ENCODE measurements at regions not wholly inside any gene's neighbourhood (a gene's known extent, or its start where the extent isn't known, plus 50 kb on each side); places are given as distances from the start of the nearest gene placed in this dataset.
A peak's percentile ranks its signal among the peaks of the same experiment; 100 is the strongest.

DNA sequence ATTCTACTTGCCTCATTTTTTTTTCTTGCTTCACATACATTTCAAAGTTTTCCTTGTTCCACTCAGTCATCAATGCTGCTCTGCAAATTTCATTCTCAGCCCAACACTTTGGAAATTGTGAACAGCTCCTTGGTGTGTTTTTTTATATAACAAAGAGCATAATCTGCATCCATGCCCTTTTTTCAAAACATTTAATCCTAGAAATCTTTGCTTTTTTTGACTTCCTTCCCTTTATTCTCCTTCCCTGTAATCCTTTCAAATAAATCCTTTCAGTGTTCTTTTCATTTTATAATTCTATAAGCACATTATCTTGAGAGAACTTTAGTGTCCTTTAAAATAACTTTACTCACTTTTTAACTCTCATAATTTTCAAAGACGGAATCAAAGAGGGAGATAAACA, 1150.8 kb downstream of the SI start:
- no peak for DNase-seq

DNA sequence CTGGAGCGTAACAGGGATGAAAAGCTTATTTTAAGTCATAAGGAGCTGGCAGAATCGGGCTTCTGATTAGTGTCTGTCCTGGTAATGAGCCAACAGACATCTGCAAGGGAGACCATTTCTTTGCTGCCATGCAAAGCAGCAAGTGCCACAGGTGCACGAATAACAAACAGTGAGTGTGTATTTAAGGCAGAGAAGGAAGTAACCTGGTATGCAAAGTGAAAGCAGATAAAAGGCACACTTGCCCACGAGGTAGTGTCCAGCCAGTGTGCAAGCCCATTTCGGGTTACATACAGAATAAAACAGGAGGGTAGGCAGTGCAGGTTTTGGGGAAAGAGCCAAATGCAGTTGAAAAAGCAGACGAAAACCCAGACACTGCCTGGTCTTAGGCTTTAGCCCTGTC, 1153.7 kb downstream of the SI start:
- DNase-seq = peak; percentile 34

- no peak for DNase-seq
Observed at GRCh38 chr3:163919154-163919553, 1159.1 kb downstream of the SI start.

- peak; percentile 50 for DNase-seq
Observed at GRCh38 chr3:163916596-163917560, 1161.4 kb downstream of the SI start.

- DNase-seq = no peak
Observed at GRCh38 chr3:163915280-163915679, 1163.0 kb downstream of the SI start.

DNA sequence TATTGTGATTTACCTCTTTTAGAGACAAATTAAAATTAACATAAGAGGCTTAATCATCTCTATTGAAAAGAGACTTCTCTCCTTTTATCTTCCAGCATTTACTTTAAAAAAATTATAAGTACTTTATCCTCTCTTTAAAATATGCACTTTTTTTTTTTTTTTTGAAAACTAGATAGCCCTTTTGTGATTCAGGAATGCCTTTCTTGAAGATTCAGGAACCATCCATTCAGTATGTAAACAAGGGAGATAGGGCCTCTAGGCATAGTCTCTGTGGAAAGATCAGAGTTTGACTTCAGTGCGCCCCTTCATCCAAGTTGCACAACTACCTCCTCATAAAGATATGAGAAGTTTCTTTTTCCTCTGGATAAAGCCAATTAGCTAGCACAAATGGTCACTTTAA, 1163.7 kb downstream of the SI start:
- no peak for DNase-seq

GRCh38 chr3:163891771-163892170, 1186.5 kb downstream of the SI start:
- peak; percentile 2 for DNase-seq

DNA sequence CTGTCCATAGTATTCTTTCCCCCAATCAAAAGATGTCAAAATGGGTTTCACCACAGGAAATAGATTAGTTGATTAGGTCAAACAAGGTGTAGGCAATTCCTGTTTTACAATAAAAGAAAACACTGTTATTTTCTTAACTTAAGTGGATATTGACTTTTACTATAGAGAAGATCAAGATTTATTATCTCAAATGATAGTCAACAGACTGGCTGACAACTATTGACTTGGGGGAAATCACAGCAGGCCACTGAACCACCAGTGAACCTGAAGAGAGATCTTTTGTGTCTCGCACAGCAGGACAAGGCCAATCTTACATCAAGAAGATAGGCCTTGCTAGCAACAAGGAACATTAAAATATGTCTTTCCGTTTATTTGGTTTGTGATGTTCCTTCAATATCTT, 1187.6 kb downstream of the SI start:
- DNase-seq = peak; percentile 35

- DNase-seq = no peak
Observed at GRCh38 chr3:163879172-163879571, 1199.1 kb downstream of the SI start.

DNA sequence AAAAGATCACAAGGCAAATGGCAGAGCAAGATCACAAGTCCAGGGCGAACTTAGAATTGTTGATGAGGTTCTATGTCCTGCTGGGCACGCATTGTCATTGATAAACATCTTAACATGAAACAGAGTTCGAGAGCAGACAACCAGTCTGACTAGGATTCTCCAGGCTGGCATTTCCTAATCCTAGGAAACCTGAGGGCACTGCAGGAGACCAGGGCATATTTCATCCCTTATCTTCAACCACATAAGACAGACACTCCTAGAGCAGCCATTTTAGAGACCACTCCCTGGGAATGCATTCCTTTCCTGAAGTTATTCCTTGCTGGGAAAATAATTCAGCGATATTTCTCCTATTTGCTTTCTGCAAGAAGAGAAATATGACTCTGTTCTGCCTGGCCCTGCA, 1199.9 kb downstream of the SI start:
- no peak for DNase-seq

- no peak for DNase-seq
Observed at GRCh38 chr3:163877805-163878204, 1200.5 kb downstream of the SI start.

DNA sequence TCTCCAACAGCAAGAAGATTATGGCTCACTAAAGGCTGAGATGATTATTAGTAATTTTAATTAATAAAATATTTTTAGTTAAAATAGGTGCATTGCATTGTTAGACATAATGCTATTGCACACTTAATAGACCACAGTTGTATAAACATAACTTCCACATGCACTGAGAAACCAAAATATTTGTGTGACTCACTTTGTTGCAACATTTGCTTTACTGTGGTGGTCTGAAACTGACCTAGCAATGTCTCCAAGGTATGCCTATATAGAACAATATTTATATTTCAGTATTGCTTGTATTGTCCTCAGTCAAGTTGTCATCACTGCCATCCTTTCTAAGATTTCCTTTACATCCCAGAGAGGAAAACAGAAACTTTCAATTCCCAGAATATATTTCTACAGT, 1215.2 kb downstream of the SI start:
- DNase-seq = no peak

- DNase-seq = no peak
Observed at GRCh38 chr3:163852233-163852632, 1226.1 kb downstream of the SI start.

- DNase-seq = no peak
Observed at GRCh38 chr3:163838769-163839168, 1239.5 kb downstream of the SI start.

DNA sequence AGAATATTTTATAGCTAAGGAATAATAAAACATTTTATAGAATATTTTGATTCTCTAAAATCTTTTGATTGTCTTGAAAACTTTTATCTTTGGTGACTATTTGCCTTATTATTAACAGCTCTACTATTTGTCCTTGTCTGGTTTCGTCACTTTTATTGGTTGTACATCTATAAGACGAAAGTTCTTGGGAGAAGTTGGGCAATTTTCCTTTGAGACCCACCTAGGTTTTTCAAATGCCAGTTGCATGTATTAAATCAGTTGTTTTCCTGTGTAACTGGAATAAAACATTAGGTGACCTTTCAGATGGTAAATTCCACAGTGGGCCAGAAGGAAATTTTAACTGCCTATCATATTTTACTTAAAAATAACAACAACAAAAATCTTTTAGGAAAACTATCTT, 1245.7 kb downstream of the SI start:
- no peak for DNase-seq

DNA sequence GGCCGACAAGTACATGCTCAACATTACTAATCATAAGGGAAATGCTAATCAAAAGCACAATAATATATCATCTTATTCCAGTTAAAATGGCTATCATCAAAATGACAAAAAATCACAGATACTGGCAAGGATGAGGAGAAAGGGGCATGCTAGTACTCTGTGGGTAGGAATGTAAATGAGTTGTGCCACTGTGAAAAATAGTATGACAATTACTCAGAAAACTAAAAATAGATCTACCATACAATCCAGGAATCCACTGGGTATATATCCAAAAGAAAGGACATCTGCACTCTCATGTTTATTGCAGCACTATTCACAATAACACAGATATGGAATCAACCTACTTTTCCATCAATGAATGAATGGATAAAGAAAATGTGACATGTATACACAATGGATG, 1256.5 kb downstream of the SI start:
- no peak for DNase-seq

- DNase-seq = no peak
Observed at GRCh38 chr3:163817015-163817414, 1261.3 kb downstream of the SI start.

GRCh38 chr3:163813935-163814334, 1264.4 kb downstream of the SI start:
- DNase-seq = no peak

DNA sequence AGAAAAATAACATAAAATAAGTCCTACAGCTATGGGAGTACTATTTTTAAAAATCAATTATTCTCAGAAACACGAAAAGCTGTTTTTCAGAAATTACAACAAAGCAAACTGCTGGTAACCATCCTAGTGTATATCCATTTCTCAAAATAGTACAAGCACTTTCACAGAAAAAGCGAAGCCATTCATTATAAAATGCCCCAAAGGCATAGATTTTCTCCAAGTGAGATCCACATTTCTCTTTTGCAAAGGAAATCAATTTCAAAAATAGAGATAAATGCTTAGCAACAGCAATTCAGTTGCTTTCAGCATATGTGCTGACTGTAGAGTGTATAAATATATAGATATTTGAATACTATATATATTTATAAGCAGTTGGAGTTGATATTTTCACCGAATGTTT, 1266.3 kb downstream of the SI start:
- DNase-seq = no peak

GRCh38 chr3:163809540-163809993, 1268.7 kb downstream of the SI start:
- DNase-seq = no peak

DNA sequence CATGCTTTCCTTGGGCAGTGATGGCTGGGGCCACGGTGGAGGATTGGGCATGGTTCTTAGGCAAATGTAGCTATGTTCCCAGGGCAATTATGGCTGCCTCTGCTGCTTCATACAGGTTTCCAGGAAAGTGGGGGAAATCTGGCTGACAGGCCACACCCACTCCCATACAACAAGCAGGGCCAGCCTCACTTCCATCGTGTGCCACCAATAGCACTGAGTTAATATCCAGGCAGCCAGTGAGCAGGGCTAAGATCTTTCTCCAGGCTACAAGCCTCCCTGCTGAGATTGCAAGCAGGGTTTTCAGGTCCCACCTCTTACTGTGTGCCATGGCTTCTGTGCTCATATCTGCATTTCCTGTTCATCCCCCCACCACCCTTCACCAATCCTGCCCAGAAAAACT, 1291.9 kb downstream of the SI start:
- DNase-seq = no peak

GRCh38 chr3:163785693-163786092, 1292.6 kb downstream of the SI start:
- DNase-seq = no peak

GRCh38 chr3:163779396-163780344, 1298.6 kb downstream of the SI start:
- DNase-seq = peak; percentile 7

- DNase-seq = no peak
Observed at GRCh38 chr3:163776743-163777142, 1301.6 kb downstream of the SI start.

Measured in NCI-H146 (cell line).